Fibroblast of peridontal ligament (primary cell): ENCODE measurements at regions not wholly inside any gene's neighbourhood (a gene's known extent, or its start where the extent isn't known, plus 50 kb on each side); places are given as distances from the start of the nearest gene placed in this dataset.
"Not testable (repeated sequence)": the region's sequence is repeated elsewhere in the genome, so short reads cannot be mapped to it uniquely, and the experiment has no call there.

Experiments
- DNase-seq: peaks from one replicate; pipeline ENCODE4 v3.0.0-alpha.2; 2010; ENCODE audit errors: extremely low read depth

GRCh38 chr5:50588471-50588870 lies 78.0 kb upstream of the PARP8 start:
- not testable (repeated sequence) for DNase-seq

- DNase-seq, result not testable (repeated sequence)
Measured at GRCh38 chr5:50590444-50591189, 75.8 kb upstream of the PARP8 start.

GRCh38 chr5:50591338-50591737 lies 75.1 kb upstream of the PARP8 start:
- not testable (repeated sequence) for DNase-seq

- DNase-seq, result no peak
Measured at GRCh38 chr5:50593681-50594080, 72.8 kb upstream of the PARP8 start.

- peak; percentile 88 for DNase-seq
Measured at GRCh38 chr5:50595199-50595598, 71.2 kb upstream of the PARP8 start.

- DNase-seq, result not testable (repeated sequence)
Measured at GRCh38 chr5:50601576-50601975, 64.9 kb upstream of the PARP8 start.

- no peak for DNase-seq
Measured at GRCh38 chr5:50606179-50606578, 60.3 kb upstream of the PARP8 start.

GRCh38 chr5:50607456-50607855 lies 59.0 kb upstream of the PARP8 start:
- DNase-seq, result not testable (repeated sequence)

GRCh38 chr5:50607953-50608705 lies 58.3 kb upstream of the PARP8 start:
- DNase-seq, result not testable (repeated sequence)

- not testable (repeated sequence) for DNase-seq
Measured at GRCh38 chr5:50613057-50613456, 53.4 kb upstream of the PARP8 start.
